Umbilical cord (tissue), 1 donor: ENCODE measurements at regions not wholly inside any gene's neighbourhood (a gene's known extent, or its start where the extent isn't known, plus 50 kb on each side); places are given as distances from the start of the nearest gene placed in this dataset.
"Not testable (repeated sequence)": the region's sequence is repeated elsewhere in the genome, so short reads cannot be mapped to it uniquely, and the experiment has no call there.

ENCODE experiments used
- DNase-seq: peaks from one replicate; pipeline ENCODE4 v3.0.0-alpha.2; 2015; ENCODE audit warnings: low spot score

DNA sequence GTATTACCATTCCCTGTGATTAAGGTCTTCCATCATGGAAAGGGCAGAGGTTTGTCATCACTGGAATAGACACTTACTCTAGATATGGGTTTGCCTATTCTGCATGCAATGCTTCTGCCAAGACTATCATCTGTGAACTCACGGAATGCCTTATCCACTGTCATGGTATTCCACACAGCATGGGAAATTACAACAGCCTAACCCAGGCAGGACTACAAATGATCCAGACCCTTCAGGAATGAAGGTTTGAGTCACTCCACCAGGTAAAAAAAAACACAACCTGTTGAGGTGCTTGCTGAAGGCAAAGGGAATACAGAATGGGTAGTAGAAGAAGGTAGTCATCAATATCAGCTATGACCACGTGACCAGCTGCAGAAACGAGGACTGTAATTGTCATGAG, 89.0 kb upstream of the RANBP6 start:
- DNase-seq = not testable (repeated sequence)

DNA sequence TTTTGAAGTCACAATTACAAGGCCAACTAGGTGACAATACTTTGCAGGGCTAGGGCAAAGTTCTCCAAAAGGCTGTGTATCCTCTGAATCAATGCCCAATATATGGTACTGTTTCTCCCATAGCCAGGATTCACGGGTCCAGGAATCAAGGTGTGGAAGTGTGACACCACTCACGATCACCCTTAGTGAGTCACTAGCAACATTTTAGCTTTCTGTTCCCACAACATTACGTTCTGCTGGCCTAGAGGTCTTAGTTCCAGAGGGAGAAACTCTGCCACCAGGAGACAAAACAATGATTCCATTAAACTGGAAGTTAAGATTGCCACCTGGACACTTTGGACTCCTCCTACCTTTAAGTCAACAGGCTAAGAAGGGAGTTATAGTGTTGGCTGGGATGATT, 88.5 kb upstream of the RANBP6 start:
- not testable (repeated sequence) for DNase-seq

DNA sequence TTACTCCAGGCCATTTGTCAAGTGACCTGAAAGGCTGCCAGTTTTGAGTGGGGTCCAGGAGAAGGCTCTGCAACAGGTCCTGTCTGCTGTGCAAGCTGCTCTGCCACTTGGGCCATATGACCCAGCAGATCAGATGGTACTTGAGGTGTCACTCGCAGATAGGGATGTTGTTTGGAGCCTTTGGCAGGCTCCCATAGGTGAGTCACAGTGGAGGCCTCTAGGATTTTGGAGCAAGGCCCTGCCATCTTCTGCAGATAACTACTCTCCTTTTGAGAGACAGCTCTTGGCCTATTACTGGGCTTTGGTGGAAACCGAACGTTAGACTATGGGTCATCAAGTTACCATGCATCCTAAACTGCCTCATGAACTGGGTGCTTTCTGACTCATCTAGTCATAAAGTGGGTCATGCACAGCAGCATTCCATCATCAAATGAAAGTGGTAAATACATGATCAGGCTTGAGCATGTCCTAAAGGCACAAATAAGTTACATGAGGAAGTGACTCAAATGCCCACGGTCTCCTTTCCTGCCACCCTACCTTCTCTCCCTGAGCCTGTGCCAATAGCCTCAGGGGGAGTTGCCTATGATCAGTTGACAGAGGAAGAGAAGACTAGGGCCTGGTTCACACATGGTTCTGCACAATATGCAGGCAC, 87.0 kb upstream of the RANBP6 start:
- not testable (repeated sequence) for DNase-seq

DNA sequence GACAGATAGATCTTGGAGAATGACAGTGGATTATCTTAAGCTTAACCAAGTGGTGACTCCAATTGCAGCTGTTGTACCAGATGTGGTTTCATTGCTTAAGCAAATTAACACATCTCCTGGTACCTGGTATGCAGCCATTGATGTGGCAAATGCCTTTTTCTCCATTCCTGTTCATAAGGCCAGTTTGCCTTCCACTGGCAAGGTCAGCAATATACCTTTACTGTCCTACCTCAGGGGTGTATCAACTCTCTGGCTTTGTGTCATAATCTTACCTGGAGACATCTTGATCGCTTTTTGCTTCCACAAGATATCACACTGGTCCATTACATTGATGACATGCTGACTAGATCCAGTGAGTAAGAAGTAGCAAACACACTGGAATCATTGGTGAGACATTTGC, 86.3 kb upstream of the RANBP6 start:
- not testable (repeated sequence) for DNase-seq

DNA sequence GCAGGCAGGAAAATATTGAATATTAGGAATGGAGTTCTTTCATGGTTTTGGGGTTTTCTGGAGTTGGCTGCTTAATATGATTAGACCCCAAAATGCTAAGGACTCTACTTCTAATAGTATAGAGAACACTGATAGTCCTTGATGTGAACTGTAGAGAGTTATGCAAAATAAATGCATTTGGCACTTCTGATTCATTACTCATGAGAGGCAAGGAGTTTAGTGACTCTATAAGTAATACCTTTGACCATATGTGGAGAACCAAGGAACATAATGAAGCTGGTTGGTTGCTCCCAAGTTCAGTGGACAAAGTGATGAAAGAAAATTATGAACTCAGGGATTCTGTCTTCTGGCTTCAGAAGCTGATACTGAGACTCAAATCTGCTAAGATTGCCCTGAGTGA, 83.9 kb upstream of the RANBP6 start:
- DNase-seq = not testable (repeated sequence)

DNA sequence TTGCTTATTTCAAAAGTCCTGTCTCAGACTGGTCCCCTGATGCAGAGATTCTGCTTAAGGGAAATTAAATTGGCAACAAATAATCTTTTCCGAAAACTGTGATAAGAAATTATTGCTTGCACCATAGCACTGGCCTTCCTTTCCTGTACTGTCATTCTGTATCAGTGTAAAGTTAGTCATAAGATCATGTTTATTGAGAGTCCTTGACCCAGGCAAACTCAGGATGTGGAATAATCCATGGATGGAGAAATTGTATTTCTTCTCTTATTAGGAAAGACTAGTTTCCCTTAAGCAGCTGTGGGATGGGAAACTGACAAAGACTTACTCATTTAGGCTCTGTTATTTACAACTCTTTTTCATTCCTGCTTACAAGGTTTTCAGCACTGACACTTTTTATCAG, 83.0 kb upstream of the RANBP6 start:
- no peak for DNase-seq

DNA sequence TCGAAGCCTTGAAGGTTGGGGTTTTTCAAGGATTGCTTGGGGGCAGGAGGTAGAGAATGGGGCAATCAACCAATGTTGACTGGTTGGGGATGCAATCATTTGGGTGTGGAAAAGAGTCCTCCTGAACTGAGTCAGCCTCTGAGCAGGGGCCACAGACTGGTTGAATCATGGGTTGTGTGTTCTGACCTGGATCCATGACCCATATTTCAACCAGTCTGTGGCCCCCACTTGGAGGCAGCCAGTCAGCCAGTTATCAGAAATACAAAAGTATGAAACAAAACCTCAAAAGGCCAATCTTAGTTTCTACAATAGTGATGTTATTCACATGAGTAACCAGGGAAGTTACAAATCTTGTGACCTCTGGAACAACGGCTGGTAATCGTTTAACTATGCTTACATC, 81.4 kb upstream of the RANBP6 start:
- DNase-seq = no peak

DNA sequence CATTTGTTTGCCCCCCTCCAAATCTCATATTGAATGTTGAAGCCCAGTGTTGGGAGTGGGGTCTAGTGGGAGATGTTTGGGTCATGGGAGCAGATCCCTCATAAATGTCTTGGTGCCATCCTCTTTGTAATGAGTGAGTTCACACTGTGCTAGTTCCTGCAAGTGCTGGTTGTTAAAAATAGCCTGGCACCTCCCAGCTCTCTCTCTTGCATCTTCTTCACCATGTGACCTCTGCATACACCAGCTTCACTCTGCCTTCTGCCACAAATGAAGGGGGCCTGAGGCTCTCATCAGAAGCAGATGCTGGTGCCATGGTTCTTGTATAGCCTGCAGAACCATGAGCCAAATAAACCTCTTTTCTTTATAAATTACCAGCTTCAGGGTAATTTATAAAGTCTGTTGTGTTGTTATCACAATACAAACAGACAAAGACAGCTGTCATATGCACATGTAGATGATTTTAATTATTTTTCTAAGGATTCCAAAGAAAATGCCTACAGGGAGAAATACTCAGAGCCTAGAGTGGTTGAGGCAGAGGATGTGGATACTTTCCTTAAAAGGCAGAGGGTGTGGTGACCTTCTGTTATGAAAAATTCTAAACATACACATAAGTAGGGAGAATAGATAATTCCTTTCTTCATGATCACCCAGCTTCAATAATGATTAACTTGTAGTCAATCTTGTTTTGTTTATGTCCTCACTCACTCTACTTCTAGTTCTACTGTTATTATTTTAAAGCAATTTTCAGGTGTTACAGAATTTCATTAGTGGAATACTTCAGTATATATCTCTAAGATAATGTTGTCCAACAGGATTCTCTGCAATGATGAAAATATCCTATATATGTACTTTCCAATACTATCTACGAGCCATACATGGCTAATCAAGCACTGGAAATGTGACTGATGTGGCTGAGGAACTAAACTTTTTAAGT, 75.1 kb upstream of the RANBP6 start:
- no peak for DNase-seq

DNA sequence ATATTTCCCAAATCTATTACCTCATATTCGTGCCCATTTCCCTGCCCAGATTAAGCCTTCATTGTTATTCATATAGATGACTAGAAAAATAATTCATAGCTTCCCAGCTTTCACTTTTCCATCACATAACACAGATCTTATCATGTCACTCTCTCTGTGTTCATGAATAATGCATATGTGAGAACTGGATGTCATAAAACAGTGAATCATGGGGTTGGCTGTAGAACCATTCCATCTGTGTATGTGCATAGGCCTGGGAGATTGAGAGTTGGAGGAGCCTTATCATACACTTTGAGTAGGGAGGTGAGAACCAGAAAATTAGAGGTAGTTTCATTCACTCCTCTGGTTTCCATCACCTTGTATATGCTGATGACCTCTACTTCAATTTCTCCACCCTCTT, 73.9 kb upstream of the RANBP6 start:
- no peak for DNase-seq

DNA sequence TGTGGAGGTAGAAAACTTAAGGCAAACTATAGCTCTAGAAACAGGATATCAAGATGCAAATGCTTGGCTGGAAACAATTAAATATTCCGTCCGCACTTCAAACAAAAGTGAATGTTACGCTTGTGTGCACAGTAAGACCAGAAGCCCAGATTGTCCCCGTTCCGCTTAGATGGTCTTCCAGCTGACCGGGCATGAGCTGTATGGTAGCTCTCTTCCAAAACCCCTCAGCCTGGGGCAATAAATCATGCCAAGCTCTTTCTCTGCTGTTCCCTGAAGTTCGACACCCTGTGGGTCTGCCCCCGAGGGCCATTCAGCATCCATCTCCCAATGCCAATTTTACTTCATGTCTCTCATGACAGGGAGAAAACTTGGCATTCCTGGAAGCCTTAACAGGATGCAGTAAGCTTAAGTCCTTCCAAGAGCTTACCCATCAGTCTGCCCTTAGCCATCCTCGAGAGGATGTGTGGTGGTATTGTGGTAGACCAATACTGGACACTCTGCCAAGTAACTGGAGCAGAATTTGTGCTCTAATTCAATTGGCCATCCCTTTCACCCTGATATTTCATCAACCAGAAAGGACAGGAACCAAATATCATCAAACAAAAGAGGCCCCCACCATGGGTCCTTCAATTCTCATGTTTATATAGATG, 70.7 kb upstream of the RANBP6 start:
- DNase-seq = no peak

DNA sequence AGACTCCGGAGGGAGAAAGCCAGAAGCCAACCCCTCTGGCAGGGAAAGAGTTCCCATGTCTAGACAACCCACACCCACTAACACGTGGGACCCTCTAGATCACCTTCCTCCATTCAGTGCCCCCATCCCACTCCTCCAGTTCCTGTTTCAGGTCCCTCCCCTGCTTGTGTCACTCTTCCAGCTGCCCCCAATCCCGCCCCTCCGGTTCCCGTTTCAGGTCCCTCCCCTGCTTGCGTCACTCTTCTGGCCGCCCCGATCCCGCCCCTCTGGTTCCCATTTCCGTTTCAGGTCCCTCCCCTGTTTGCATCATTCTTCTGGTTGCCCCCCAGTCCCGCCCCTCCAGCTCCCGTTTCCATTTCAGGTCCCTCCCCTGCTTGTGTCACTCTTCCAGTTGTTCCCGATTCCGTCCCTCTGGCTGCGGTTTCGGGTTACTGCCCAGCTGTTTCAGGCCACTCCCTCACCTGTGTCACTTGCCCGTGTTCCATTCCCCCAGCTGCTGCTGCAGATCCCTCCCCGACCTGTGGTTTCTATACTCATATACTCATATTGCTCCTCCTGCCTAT, 64.8 kb upstream of the RANBP6 start:
- peak; percentile 96 for DNase-seq

DNA sequence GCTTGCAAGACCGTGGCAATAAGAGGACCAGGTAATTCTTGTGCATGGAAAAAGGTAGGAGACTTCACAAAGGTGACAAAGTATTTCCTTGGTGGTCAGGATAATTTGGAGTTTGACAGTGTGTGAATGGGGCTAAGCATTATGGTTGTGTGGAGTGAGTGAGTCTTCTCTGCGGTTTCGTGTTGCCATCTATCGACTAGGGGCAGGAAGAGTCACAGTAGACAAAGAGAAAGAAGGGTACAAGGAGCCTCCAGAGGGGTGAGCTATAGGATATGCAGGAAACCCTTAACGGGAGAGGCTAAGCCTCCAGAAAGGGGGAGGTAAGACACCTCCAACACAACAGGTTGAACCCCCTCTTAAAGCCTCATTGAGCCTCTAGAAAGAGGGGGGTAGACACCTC, 64.0 kb upstream of the RANBP6 start:
- DNase-seq = no peak

DNA sequence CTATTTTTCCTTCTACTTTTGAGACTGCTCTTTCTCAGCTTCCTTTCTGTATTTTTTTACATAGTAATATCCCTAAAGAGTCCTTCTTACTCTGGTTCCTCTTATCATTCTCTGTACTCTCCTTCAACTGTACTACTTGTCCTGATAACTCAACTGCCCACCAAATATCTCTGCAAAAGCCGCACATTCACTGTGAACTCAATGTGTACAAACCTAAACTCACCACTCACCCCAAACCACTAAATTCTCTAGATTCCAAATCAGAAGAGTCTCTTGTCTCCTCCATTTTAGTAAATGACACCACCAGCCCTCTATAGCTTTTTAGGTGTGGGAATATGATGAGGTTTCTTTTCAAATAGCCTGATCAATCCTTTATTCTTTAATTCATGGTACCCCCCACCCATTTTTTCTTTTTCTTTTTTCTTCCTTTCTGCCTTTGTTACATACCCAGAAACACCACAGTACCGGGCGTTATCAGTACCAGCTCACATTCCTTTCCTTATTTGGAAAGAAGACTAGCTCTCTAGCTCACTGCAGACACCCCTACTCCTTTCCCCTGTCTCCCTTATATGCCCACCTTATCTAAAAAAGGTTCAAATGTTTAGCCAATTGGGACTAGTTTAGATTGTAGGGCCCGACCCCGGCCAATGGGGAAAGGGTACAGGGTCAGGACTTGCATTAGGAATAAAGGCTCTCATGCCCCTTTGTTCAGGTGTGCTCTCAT, 63.1 kb upstream of the RANBP6 start:
- peak; percentile 22 for DNase-seq

DNA sequence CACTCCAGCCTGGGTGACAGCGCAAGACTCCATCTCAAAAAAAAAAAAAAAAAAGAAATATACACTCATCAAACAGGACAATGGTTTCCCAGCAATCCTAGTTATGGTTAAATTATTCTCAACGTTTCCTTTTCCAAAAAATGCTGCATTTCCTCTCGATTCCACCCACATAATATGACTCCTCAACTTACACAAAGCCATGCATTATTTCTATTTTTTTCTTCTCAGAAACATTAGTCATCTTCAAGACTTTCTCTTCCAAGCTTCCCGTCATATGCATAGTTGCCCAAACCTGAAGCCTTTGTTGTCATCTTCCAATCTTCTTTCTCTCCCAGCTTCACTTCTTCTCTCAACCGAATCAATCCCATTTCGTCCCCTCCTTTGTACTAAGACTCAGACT, 61.4 kb upstream of the RANBP6 start:
- DNase-seq = no peak

DNA sequence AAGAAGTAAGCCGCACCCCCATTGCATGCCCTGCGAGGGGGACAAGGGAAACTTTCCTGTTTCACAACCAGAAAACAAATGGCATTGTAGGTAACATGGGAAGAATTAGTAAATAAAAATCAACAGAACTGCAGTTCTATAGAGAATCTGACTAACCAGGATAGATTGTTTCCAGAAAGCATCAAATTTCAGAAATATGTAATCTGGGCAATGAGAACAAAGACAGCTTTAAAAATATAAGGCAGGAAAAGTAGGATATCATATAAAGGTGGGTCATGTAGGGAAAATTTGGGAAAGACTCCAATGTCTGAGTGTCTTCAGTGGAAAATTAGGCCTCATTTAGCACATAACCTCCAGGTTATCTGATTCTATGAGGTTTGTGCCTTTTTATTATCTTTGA, 58.3 kb upstream of the RANBP6 start:
- no peak for DNase-seq

DNA sequence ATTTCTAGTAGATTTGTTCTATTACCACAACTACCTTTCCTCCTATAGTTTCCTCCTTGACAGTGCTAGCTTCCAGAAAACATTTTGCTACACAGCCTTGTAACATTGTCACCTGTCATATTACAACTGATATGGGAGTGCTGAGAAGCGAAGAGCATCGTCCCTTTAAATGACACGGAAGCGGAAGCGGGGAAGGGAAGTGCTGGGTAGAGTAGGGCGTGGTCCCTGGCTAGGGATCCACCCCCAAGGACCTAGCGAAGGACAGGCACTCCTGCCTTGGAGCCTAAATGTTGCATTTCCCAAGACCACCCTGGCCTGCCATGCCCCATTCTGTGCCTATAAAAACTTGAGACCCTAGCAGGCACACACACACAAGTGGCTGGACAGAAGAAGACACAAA, 57.4 kb upstream of the RANBP6 start:
- no peak for DNase-seq

DNA sequence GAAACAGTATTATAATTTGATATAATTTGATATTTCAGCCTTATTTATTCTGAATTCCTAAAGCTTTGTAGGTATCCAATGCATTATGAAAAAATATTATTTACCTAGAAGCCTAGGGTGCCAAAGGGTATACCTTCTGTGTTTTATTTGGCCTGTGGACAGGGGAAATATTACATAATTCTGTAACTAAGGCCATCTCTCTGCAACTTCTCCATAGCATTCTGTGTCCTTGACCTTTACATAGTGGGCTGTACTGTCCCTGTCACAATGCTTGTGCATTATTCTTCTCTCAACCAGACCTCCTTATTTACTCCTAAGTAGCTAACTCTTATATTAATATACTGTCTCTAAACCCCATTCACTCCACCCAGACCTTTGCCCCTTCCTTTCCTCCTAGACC, 57.0 kb upstream of the RANBP6 start:
- no peak for DNase-seq

DNA sequence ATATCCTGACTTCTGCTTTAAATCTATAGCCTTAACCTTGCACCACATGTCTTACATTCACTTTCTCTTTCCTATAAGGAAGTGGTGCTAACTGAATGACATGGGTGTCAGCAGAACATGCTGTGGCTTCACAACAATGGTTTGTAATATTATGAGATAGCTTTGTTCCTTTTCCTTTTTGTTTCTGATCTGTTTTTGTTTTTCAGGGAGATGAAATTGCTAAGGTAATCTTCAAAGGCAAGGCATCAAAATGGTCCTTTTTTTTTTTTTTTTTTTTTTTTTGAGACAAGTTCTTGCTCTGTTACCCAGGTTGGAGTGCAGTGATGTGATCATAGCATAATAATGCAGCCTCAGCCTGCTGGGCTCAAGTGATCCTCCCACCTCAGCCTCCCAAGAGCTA, 53.6 kb upstream of the RANBP6 start:
- no peak for DNase-seq

DNA sequence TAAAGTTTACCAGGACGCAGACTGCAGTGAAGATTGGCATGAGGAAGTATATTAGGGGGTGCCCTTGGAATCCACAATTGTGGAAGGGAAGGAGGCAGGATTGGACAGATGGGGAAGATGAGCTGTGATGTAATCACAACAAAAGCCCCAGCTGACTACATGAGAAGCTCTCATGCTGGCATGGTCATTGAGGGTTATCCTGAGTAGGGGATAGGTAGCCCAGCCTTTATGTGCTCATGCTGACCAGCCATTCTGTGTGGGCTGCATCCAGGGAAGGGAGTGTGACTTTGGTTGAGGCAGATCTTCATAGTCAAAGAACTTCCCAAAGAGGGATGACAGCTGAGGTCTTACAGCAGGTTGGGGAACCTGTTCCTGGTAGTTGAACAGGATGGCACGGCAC, 52.0 kb upstream of the RANBP6 start:
- no peak for DNase-seq
